ENCODE measurements at regions not wholly inside any gene's neighbourhood (a gene's known extent, or its start where the extent isn't known, plus 50 kb on each side); places are given as distances from the start of the nearest gene placed in this dataset.

GRCh38 chr6:14408446-14408845 lies 290.9 kb downstream of the CD83 start (continued):
- no peak for TF ChIP-seq REST (IDR thresholded peaks at IDR 0.05; ENCODE audit: low read depth, low read length)
- no peak for TF ChIP-seq MEF2A (IDR thresholded peaks at IDR 0.05; ENCODE audit: borderline replicate concordance, low read depth)

GRCh38 chr6:14412026-14412425 lies 294.5 kb downstream of the CD83 start:
- 15% methylated on average over 2 of the region's 2 CpGs for WGBS (ENCODE audit: low lambda C conversion rate)
- ChIA-PET POLR2A (no interaction called here), CTCF (no interaction called here)
- H3K4me1 ChIP-seq (ENCODE audit: control insufficient read depth in 1 of 2, insufficient read depth in 2 of 2, low read depth in 1 of 2, low read length in 1 of 2) = no peaks in the 10 kb centered on the region
- no peak overlapping the region for H3K4me2 ChIP-seq
- no peak for DNase-seq
- no peaks in the 10 kb centered on the region for H4K20me1 ChIP-seq (ENCODE audit: insufficient read depth)
- H3F3A ChIP-seq (replicated peaks; ENCODE audit: insufficient read depth) = no peaks in the 10 kb centered on the region
- H3K9me2 ChIP-seq = no peaks in the 10 kb centered on the region
- no peak overlapping the region for H3K9ac ChIP-seq
- H3K27ac ChIP-seq (ENCODE audit: low read depth in 2 of 2, low read length in 1 of 2) = no peak overlapping the region
- H3K27me3 ChIP-seq (ENCODE audit: insufficient read depth) = no peaks in the 10 kb centered on the region
- H2AFZ ChIP-seq (ENCODE audit: low read depth) = no peak overlapping the region
- TF ChIP-seq MXI1 (IDR thresholded peaks at IDR 0.05; ENCODE audit: low read depth, low read length) (no peak), YY1 (IDR thresholded peaks at IDR 0.05; ENCODE audit: low read depth) (no peak), CTCF (IDR thresholded peaks at IDR 0.05) (no peak), SIN3A (IDR thresholded peaks at IDR 0.05; ENCODE audit: borderline replicate concordance, low read depth, low read length) (no peak), JUND (IDR thresholded peaks at IDR 0.05) (no peak), TEAD4 (IDR thresholded peaks at IDR 0.05; ENCODE audit: borderline replicate concordance, insufficient read depth) (no peak), TAF1 (IDR thresholded peaks at IDR 0.05; ENCODE audit: borderline replicate concordance, low read depth, low read length) (no peak), RCOR1 (IDR thresholded peaks at IDR 0.05; ENCODE audit: low read length) (no peak), CHD2 (IDR thresholded peaks at IDR 0.05; ENCODE audit: low read length, partially characterized antibody) (no peak), RAD21 (IDR thresholded peaks at IDR 0.05; ENCODE audit: low read length) (no peak), GATA2 (CRISPR knock-in tag; IDR thresholded peaks at IDR 0.05) (no peak), POLR2AphosphoS5 (IDR thresholded peaks at IDR 0.05; ENCODE audit: low read depth, low read length) (no peak), RFX5 (IDR thresholded peaks at IDR 0.05; ENCODE audit: low read length) (no peak), FOSL2 (IDR thresholded peaks at IDR 0.05; ENCODE audit: borderline replicate concordance, low read depth) (no peak), NRF1 (IDR thresholded peaks at IDR 0.05; ENCODE audit: low read depth, low read length) (no peak), IRF3 (IDR thresholded peaks at IDR 0.05; ENCODE audit: low read depth, low read length) (no peak), EP300 (IDR thresholded peaks at IDR 0.05; ENCODE audit: borderline replicate concordance in 1 of 2, low read depth in 1 of 2, low read length in 1 of 2) (no peak), USF1 (IDR thresholded peaks at IDR 0.05; ENCODE audit: borderline replicate concordance, low read depth) (no peak), USF2 (IDR thresholded peaks at IDR 0.05; ENCODE audit: borderline replicate concordance, low read depth, low read length) (no peak)
- no peak overlapping the region for H3K4me3 ChIP-seq (ENCODE audit: low read depth in 2 of 2, low read length in 1 of 2)
- H3K36me3 ChIP-seq (replicated peaks in 1 of 2; ENCODE audit: control insufficient read depth in 1 of 2, insufficient read depth in 2 of 2, low read length in 1 of 2) = no peaks in the 10 kb centered on the region
- H3K9me3 ChIP-seq = no peaks in the 10 kb centered on the region
- no peaks in the 10 kb centered on the region for H3K79me2 ChIP-seq (ENCODE audit: insufficient read depth)

Measured in SK-N-SH (cell line).